ENCODE measurements at regions not wholly inside any gene's neighbourhood (a gene's known extent, or its start where the extent isn't known, plus 50 kb on each side); places are given as distances from the start of the nearest gene placed in this dataset.

DNA sequence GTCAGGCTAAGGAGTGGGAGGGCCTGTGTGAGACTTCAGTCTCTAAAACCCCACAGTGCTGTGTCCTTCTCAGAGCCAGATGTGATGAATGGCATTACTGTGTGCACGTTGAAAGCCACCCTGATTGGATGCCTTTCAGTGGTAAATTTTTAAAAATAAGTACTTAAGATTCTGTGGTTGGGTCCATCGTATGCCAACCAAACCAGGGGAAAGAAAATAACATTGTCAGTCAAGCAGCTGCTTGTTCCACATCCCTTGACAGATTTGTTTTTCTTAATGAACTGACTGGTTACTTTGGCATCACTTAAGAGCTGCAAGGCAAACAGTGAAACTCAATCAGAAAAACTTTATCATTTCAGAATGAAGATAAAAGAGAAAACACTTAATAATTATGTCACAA, 334.0 kb upstream of the NT5E start:
- Histone ChIP-seq H3K27ac (ENCODE audit: insufficient read depth, low read length, poor library complexity, severe bottlenecking) (no peak overlapping the region), H3K36me3 (ENCODE audit: control insufficient read depth, insufficient read depth, low read length) (no peaks in the 10 kb centered on the region), H3K4me1 (ENCODE audit: control insufficient read depth, insufficient read depth, low read length, poor library complexity, severe bottlenecking) (no peaks in the 10 kb centered on the region), H3K4me3 (ENCODE audit: insufficient read depth, low read depth, low read length, poor library complexity, severe bottlenecking) (no peak overlapping the region), H3K27me3 (replicated peaks; ENCODE audit: control insufficient read depth, insufficient read depth, low read length, poor library complexity, severe bottlenecking) (no peaks in the 10 kb centered on the region), H3K9me3 (ENCODE audit: control insufficient read depth, low read length) (no peaks in the 10 kb centered on the region)
- no peak for DNase-seq

- no peak overlapping the region for H3K27ac ChIP-seq (ENCODE audit: insufficient read depth, low read length, poor library complexity, severe bottlenecking)
- H3K9me3 ChIP-seq (ENCODE audit: control insufficient read depth, low read length): no peaks in the 10 kb centered on the region
- H3K4me1 ChIP-seq (ENCODE audit: control insufficient read depth, insufficient read depth, low read length, poor library complexity, severe bottlenecking): no peaks in the 10 kb centered on the region
- no peak for DNase-seq
- H3K36me3 ChIP-seq (ENCODE audit: control insufficient read depth, insufficient read depth, low read length): no peaks in the 10 kb centered on the region
- H3K27me3 ChIP-seq (replicated peaks; ENCODE audit: control insufficient read depth, insufficient read depth, low read length, poor library complexity, severe bottlenecking): no peaks in the 10 kb centered on the region
- H3K4me3 ChIP-seq (ENCODE audit: insufficient read depth, low read depth, low read length, poor library complexity, severe bottlenecking): no peak overlapping the region
Observed at GRCh38 chr6:85115376-85115775, 334.5 kb upstream of the NT5E start.

DNA sequence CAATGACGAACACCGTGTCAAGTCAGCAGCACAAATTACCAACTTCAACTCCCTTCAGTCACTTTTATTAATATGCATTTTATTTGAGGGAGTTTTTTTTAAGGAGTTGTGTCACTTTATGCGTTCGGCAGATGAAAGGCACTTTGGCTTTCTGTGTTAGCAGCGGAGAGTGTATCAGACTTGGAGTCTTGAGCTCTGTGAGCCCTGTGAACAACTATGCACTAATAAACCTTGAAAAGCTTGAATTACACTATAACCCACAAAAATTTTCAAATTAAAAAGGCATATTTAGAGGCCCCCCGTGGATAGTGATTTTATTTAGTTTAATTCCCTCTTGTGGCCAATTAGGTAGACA, 335.3 kb upstream of the NT5E start:
- H3K4me3 ChIP-seq (ENCODE audit: insufficient read depth, low read depth, low read length, poor library complexity, severe bottlenecking): no peak overlapping the region
- H3K27ac ChIP-seq (ENCODE audit: insufficient read depth, low read length, poor library complexity, severe bottlenecking): no peak overlapping the region
- no peaks in the 10 kb centered on the region for H3K9me3 ChIP-seq (ENCODE audit: control insufficient read depth, low read length)
- no peaks in the 10 kb centered on the region for H3K36me3 ChIP-seq (ENCODE audit: control insufficient read depth, insufficient read depth, low read length)
- no peaks in the 10 kb centered on the region for H3K27me3 ChIP-seq (replicated peaks; ENCODE audit: control insufficient read depth, insufficient read depth, low read length, poor library complexity, severe bottlenecking)
- H3K4me1 ChIP-seq (ENCODE audit: control insufficient read depth, insufficient read depth, low read length, poor library complexity, severe bottlenecking): no peaks in the 10 kb centered on the region
- DNase-seq: no peak

GRCh38 chr6:85113934-85114580, 335.8 kb upstream of the NT5E start:
- H3K4me3 ChIP-seq (ENCODE audit: insufficient read depth, low read depth, low read length, poor library complexity, severe bottlenecking): no peak overlapping the region
- no peak for DNase-seq

DNA sequence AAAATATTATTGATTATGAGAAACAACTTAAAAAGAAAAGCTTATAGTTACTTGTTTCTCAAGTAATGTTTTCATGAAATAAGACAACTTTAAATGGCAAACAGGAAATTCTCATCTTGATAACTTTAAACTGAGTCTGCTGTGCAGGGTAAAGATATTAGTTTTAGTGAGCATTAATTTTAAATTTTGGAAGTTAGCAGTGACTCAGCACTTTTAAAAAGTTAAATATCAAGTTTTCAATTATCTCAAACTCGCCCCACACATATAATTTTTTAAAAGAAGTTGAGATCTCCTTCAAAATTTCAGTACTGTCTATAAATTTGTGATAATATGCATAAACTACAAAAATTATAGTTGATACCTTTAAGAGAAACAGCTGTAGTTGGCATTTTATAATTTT, 337.3 kb upstream of the NT5E start:
- Histone ChIP-seq H3K4me1 (ENCODE audit: control insufficient read depth, insufficient read depth, low read length, poor library complexity, severe bottlenecking) (no peaks in the 10 kb centered on the region), H3K27ac (ENCODE audit: insufficient read depth, low read length, poor library complexity, severe bottlenecking) (no peak overlapping the region), H3K9me3 (ENCODE audit: control insufficient read depth, low read length) (no peaks in the 10 kb centered on the region), H3K4me3 (ENCODE audit: insufficient read depth, low read depth, low read length, poor library complexity, severe bottlenecking) (no peak overlapping the region), H3K36me3 (ENCODE audit: control insufficient read depth, insufficient read depth, low read length) (no peaks in the 10 kb centered on the region), H3K27me3 (replicated peaks; ENCODE audit: control insufficient read depth, insufficient read depth, low read length, poor library complexity, severe bottlenecking) (no peaks in the 10 kb centered on the region)
- DNase-seq: no peak

More at GRCh38 chr6:85113934-85114580, 335.8 kb upstream of the NT5E start:
- no peaks in the 10 kb centered on the region for H3K36me3 ChIP-seq (ENCODE audit: control insufficient read depth, insufficient read depth, low read length)
- H3K9me3 ChIP-seq (ENCODE audit: control insufficient read depth, low read length): no peaks in the 10 kb centered on the region
- no peak overlapping the region for H3K27ac ChIP-seq (ENCODE audit: insufficient read depth, low read length, poor library complexity, severe bottlenecking)
- no peaks in the 10 kb centered on the region for H3K27me3 ChIP-seq (replicated peaks; ENCODE audit: control insufficient read depth, insufficient read depth, low read length, poor library complexity, severe bottlenecking)
- no peaks in the 10 kb centered on the region for H3K4me1 ChIP-seq (ENCODE audit: control insufficient read depth, insufficient read depth, low read length, poor library complexity, severe bottlenecking)

DNA sequence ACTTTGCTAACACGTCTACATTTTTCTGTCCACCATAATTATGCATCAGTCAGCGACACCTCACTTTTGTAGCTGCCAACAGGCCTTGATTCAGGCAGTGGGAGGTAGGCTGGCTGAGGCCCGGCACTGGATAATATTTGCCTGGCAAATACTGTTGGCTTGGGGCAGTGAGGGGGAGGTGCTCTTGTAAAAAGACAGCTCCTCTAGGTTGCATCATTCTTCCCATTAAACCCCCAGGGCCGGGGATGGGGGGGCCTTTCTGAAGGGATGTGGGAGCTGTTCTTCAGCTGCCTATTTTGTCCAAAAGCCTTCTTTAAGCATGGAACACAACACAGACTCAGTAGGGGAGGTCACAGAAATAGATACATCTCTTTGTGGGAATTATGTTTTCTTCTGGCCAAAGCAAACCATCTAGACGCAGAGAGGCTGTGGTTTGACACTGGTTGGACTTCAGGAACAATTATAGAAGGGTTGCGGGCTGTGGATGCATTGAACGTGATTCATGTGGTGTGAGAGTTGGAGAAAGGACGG, 338.3 kb upstream of the NT5E start:
- Histone ChIP-seq H3K4me3 (ENCODE audit: insufficient read depth, low read depth, low read length, poor library complexity, severe bottlenecking) (no peak overlapping the region), H3K4me1 (ENCODE audit: control insufficient read depth, insufficient read depth, low read length, poor library complexity, severe bottlenecking) (no peaks in the 10 kb centered on the region), H3K27me3 (replicated peaks; ENCODE audit: control insufficient read depth, insufficient read depth, low read length, poor library complexity, severe bottlenecking) (no peaks in the 10 kb centered on the region), H3K9me3 (ENCODE audit: control insufficient read depth, low read length) (no peaks in the 10 kb centered on the region), H3K36me3 (ENCODE audit: control insufficient read depth, insufficient read depth, low read length) (no peaks in the 10 kb centered on the region), H3K27ac (ENCODE audit: insufficient read depth, low read length, poor library complexity, severe bottlenecking) (no peak overlapping the region)
- no peak for DNase-seq

DNA sequence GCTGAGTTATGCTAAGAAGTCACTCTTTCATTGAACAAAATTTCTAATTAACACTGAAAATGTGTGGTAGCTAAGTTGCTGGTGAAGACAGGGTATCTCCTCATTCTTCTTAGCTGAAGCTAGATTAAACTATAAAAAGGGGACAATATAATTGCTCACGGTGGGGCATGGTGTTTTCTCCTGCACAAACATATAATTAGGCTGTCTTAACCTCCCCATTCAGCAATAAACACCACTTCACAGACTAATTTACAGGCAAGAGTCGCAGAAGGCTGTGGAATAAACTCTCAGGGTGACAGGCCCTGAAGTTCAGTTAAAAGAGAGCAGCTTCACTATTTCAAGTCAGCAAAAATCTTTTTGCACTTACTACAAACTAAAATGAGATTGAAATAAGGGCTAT, 338.9 kb upstream of the NT5E start:
- Histone ChIP-seq H3K4me1 (ENCODE audit: control insufficient read depth, insufficient read depth, low read length, poor library complexity, severe bottlenecking) (no peaks in the 10 kb centered on the region), H3K27me3 (replicated peaks; ENCODE audit: control insufficient read depth, insufficient read depth, low read length, poor library complexity, severe bottlenecking) (no peaks in the 10 kb centered on the region), H3K4me3 (ENCODE audit: insufficient read depth, low read depth, low read length, poor library complexity, severe bottlenecking) (no peak overlapping the region), H3K36me3 (ENCODE audit: control insufficient read depth, insufficient read depth, low read length) (no peaks in the 10 kb centered on the region), H3K9me3 (ENCODE audit: control insufficient read depth, low read length) (no peaks in the 10 kb centered on the region), H3K27ac (ENCODE audit: insufficient read depth, low read length, poor library complexity, severe bottlenecking) (no peak overlapping the region)
- DNase-seq: no peak

DNA sequence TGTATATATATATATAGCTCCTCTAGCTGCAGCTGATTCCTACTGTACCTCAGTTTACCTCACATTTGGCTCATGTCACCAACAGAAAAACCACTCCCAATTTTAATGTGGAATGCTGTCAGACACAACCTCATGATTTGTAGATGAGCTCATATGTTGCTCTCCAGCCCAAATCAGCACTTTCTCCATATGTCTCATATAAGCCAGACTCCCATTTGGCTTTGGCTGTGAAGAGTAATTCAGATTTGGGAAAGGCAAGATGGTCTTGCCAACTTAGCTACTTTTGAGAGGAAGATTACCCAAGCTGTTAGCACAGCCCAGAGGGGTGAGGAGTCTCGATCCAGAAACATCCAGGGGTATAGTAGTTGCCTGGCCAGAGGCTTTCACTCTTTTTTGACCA, 342.2 kb upstream of the NT5E start:
- DNase-seq: no peak
- Histone ChIP-seq H3K9me3 (ENCODE audit: control insufficient read depth, low read length) (no peaks in the 10 kb centered on the region), H3K27me3 (replicated peaks; ENCODE audit: control insufficient read depth, insufficient read depth, low read length, poor library complexity, severe bottlenecking) (no peaks in the 10 kb centered on the region), H3K27ac (ENCODE audit: insufficient read depth, low read length, poor library complexity, severe bottlenecking) (no peak overlapping the region), H3K4me3 (ENCODE audit: insufficient read depth, low read depth, low read length, poor library complexity, severe bottlenecking) (no peak overlapping the region), H3K4me1 (ENCODE audit: control insufficient read depth, insufficient read depth, low read length, poor library complexity, severe bottlenecking) (no peaks in the 10 kb centered on the region), H3K36me3 (ENCODE audit: control insufficient read depth, insufficient read depth, low read length) (no peaks in the 10 kb centered on the region)

GRCh38 chr6:85096976-85097375, 332.6 kb upstream of the TBX18 start:
- H3K36me3 ChIP-seq (ENCODE audit: control insufficient read depth, insufficient read depth, low read length): no peaks in the 10 kb centered on the region
- DNase-seq: no peak
- no peaks in the 10 kb centered on the region for H3K4me1 ChIP-seq (ENCODE audit: control insufficient read depth, insufficient read depth, low read length, poor library complexity, severe bottlenecking)
- no peak overlapping the region for H3K4me3 ChIP-seq (ENCODE audit: insufficient read depth, low read depth, low read length, poor library complexity, severe bottlenecking)
- H3K27me3 ChIP-seq (replicated peaks; ENCODE audit: control insufficient read depth, insufficient read depth, low read length, poor library complexity, severe bottlenecking): no peaks in the 10 kb centered on the region
- H3K9me3 ChIP-seq (ENCODE audit: control insufficient read depth, low read length): no peaks in the 10 kb centered on the region
- H3K27ac ChIP-seq (ENCODE audit: insufficient read depth, low read length, poor library complexity, severe bottlenecking): no peak overlapping the region

DNA sequence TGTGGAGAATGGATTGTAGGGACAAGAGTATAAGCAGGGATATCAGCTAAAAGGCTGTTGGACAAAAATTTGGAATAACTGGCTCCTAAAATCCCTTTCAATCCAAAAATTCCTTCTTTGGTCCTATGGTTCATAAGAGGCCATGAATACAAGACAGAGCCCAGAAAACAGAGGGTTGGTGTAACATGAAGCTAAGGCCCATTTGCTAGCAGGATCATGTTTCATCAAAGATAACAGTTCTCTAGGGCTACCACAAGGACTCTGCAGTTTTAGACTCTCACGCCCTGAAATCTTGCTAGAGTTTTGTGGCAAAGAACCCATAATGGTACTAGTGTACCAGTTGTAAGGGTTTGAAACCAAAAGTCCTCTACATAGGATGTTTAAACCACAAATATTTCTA, 327.8 kb upstream of the TBX18 start:
- H3K9me3 ChIP-seq (ENCODE audit: control insufficient read depth, low read length): no peaks in the 10 kb centered on the region
- DNase-seq: no peak
- H3K4me3 ChIP-seq (ENCODE audit: insufficient read depth, low read depth, low read length, poor library complexity, severe bottlenecking): no peak overlapping the region
- H3K36me3 ChIP-seq (ENCODE audit: control insufficient read depth, insufficient read depth, low read length): no peaks in the 10 kb centered on the region
- no peaks in the 10 kb centered on the region for H3K27me3 ChIP-seq (replicated peaks; ENCODE audit: control insufficient read depth, insufficient read depth, low read length, poor library complexity, severe bottlenecking)
- H3K4me1 ChIP-seq (ENCODE audit: control insufficient read depth, insufficient read depth, low read length, poor library complexity, severe bottlenecking): no peaks in the 10 kb centered on the region
- H3K27ac ChIP-seq (ENCODE audit: insufficient read depth, low read length, poor library complexity, severe bottlenecking): no peak overlapping the region

Data from effector memory CD4-positive, alpha-beta T cell (primary cell).